H1 (cell line): ENCODE measurements at regions not wholly inside any gene's neighbourhood (a gene's known extent, or its start where the extent isn't known, plus 50 kb on each side); places are given as distances from the start of the nearest gene placed in this dataset.

Experiments used
- CTCF ChIA-PET: fragments of 300-600 bp; sonication (Branson Sonifier 250); formaldehyde crosslinking; loops from one replicate; lab custom pipeline; 2021; ENCODE audit not compliant: partially characterized antibody; lab: Charles Lee
- POLR2A ChIA-PET: fragments of 300-600 bp; sonication (Branson Sonifier 250); formaldehyde crosslinking; loops from one replicate; lab custom pipeline; 2021; ENCODE audit warnings: inconsistent platforms; ENCODE audit not compliant: partially characterized antibody; lab: Charles Lee
- DNase-seq, 2 experiments: peaks; one replicate each; pipeline versions ENCODE4 v3.0.0 to v3.0.0-alpha.2; 2010 to 2022; ENCODE audit warnings: low spot score in 2 of 2, low read depth in 1 of 2, mixed read lengths in 1 of 2
- FAIRE-seq: peaks from 2 replicates; lab custom pipeline; 2011; peaks lifted over from hg19 to GRCh38; lab: Jason Lieb, UNC
- H2AFZ ChIP-seq: 2 replicates; pipeline ENCODE4 v1.8.1; 2012; ENCODE audit warnings: low read length, inconsistent platforms
- H2AK5ac ChIP-seq: 2 replicates; pipeline ENCODE4 v1.6.1; 2013; ENCODE audit warnings: low read depth, low read length
- H2BK120ac ChIP-seq: replicated peaks from 2 replicates; pipeline ENCODE3; 2013; ENCODE audit warnings: low read depth, low read length, inconsistent platforms
- H2BK12ac ChIP-seq: 2 replicates; pipeline ENCODE4 v1.6.1; 2013; ENCODE audit warnings: low read depth, low read length
- H2BK15ac ChIP-seq: 2 replicates; pipeline ENCODE4 v1.6.1; 2013; ENCODE audit warnings: low read length
- H2BK20ac ChIP-seq: 2 replicates; pipeline ENCODE4 v1.6.1; 2013; ENCODE audit warnings: low read length
- H2BK5ac ChIP-seq: 2 replicates; pipeline ENCODE4 v1.6.1; 2013; ENCODE audit warnings: low read depth, low read length
- H3K14ac ChIP-seq: 2 replicates; pipeline ENCODE4 v1.6.1; 2013; ENCODE audit warnings: inconsistent platforms; ENCODE audit not compliant: insufficient read length
- H3K18ac ChIP-seq: 2 replicates; pipeline ENCODE4 v1.6.1; 2013; ENCODE audit warnings: low read length; ENCODE audit errors: extremely low read depth
- H3K23ac ChIP-seq: 2 replicates; pipeline ENCODE4 v1.6.1; 2013; ENCODE audit warnings: inconsistent platforms; ENCODE audit not compliant: insufficient read length
- H3K23me2 ChIP-seq: 2 replicates; pipeline ENCODE4 v1.6.1; 2013; ENCODE audit warnings: low read depth, low read length
- H3K27ac ChIP-seq: 2 replicates; pipeline ENCODE4 v1.6.1; 2011; ENCODE audit warnings: low read depth, low read length, inconsistent platforms
- H3K27me3 ChIP-seq, 4 experiments: replicated peaks in 1 of 4; 1 replicate in 1 of 4; 2 replicates in 3 of 4; pipeline versions ENCODE4 v1.6.1 to v1.8.1; 2011 to 2013; ENCODE audit warnings: low read length in 3 of 4, mild to moderate bottlenecking in 3 of 4, inconsistent platforms in 2 of 4, mixed read lengths in 2 of 4, moderate library complexity in 1 of 4; ENCODE audit not compliant: control insufficient read depth in 3 of 4, insufficient read depth in 3 of 4; ENCODE audit errors: extremely low read depth in 1 of 4
- H3K36me3 ChIP-seq, 4 experiments: 2 replicates each; pipeline versions ENCODE4 v1.6.1 to v1.8.1; 2011 to 2013; ENCODE audit warnings: mild to moderate bottlenecking in 4 of 4, low read length in 3 of 4, moderate library complexity in 2 of 4, control low read depth in 1 of 4, inconsistent platforms in 1 of 4; ENCODE audit not compliant: insufficient read depth in 4 of 4, control insufficient read depth in 2 of 4
- H3K4ac ChIP-seq: replicated peaks from 2 replicates; pipeline ENCODE3; 2013; ENCODE audit warnings: low read length, low read depth, mixed read lengths, inconsistent platforms; ENCODE audit not compliant: insufficient read length
- H3K4me1 ChIP-seq, 4 experiments: replicated peaks in 1 of 4; 1 replicate in 1 of 4; 2 replicates in 3 of 4; pipeline versions ENCODE4 v1.6.1 to v1.8.1; 2011 to 2013; ENCODE audit warnings: low read length in 3 of 4, inconsistent platforms in 2 of 4, mixed read lengths in 1 of 4; ENCODE audit not compliant: insufficient read depth in 4 of 4, control insufficient read depth in 3 of 4
- H3K4me2 ChIP-seq, 2 experiments: 2 replicates each; pipeline versions ENCODE4 v1.6.1 to v1.8.1; 2011 to 2013; ENCODE audit warnings: low read depth in 2 of 2, low read length in 2 of 2, control low read depth in 1 of 2, inconsistent platforms in 1 of 2, mild to moderate bottlenecking in 1 of 2; ENCODE audit not compliant: insufficient read depth in 1 of 2
- H3K4me3 ChIP-seq, 4 experiments: fragments of 200-600, 300-600 bp in 1 of 4; sonication (generic), shearing (Covaris generic), sonication (Bioruptor Twin) in 1 of 4; 2 replicates each; pipeline versions ENCODE4 v1.5.1 to v1.8.1; 2011 to 2016; ENCODE audit warnings: low read length in 4 of 4, low read depth in 3 of 4, control low read depth in 2 of 4, inconsistent platforms in 2 of 4, mild to moderate bottlenecking in 2 of 4, mixed read lengths in 1 of 4, moderate library complexity in 1 of 4; ENCODE audit not compliant: insufficient read depth in 2 of 4; ENCODE audit errors: extremely low read depth in 1 of 4
- H3K56ac ChIP-seq: replicated peaks from 2 replicates; pipeline ENCODE3; 2013; ENCODE audit warnings: low read depth, mild to moderate bottlenecking, mixed read lengths, low read length, inconsistent platforms; ENCODE audit not compliant: insufficient read length
- H3K79me1 ChIP-seq: 2 replicates; pipeline ENCODE4 v1.6.1; 2013; ENCODE audit warnings: low read depth, low read length, control low read depth
- H3K79me2 ChIP-seq, 2 experiments: 2 replicates each; pipeline versions ENCODE4 v1.6.1 to v1.8.1; 2012 to 2013; ENCODE audit warnings: low read length in 2 of 2, mild to moderate bottlenecking in 2 of 2, inconsistent platforms in 1 of 2; ENCODE audit not compliant: insufficient read depth in 2 of 2, control insufficient read depth in 1 of 2
- H3K9ac ChIP-seq, 4 experiments: replicated peaks in 1 of 4; 1 replicate in 1 of 4; 2 replicates in 3 of 4; pipeline versions ENCODE4 v1.6.1 to v1.8.1; 2011 to 2013; ENCODE audit warnings: low read depth in 3 of 4, low read length in 3 of 4, control low read depth in 2 of 4, mild to moderate bottlenecking in 2 of 4, moderate library complexity in 2 of 4, inconsistent platforms in 1 of 4; ENCODE audit errors: extremely low read depth in 1 of 4
- H3K9me3 ChIP-seq, 2 experiments: 2 replicates each; pipeline versions ENCODE4 v1.6.1 to v1.8.1; 2012 to 2013; ENCODE audit warnings: mild to moderate bottlenecking in 2 of 2, moderate library complexity in 2 of 2, control low read depth in 1 of 2, inconsistent platforms in 1 of 2, low read depth in 1 of 2, low read length in 1 of 2, mixed read lengths in 1 of 2; ENCODE audit not compliant: insufficient read depth in 2 of 2
- H4K20me1 ChIP-seq, 2 experiments: replicated peaks in 1 of 2; 2 replicates each; pipeline versions ENCODE3 to v1.8.1; 2011 to 2013; ENCODE audit warnings: inconsistent platforms in 2 of 2, low read length in 2 of 2, mild to moderate bottlenecking in 1 of 2; ENCODE audit not compliant: insufficient read depth in 2 of 2, control insufficient read depth in 1 of 2
- H4K5ac ChIP-seq: 2 replicates; pipeline ENCODE4 v1.6.1; 2013; ENCODE audit warnings: low read length, low read depth, mixed read lengths, inconsistent platforms; ENCODE audit not compliant: insufficient read length
- H4K8ac ChIP-seq: 2 replicates; pipeline ENCODE4 v1.8.0; 2013; ENCODE audit warnings: mild to moderate bottlenecking, moderate library complexity, low read length, inconsistent platforms; ENCODE audit not compliant: insufficient read depth; ENCODE audit errors: extremely low read depth
- H4K91ac ChIP-seq: replicated peaks from 2 replicates; pipeline ENCODE3; 2013; ENCODE audit warnings: low read length, mixed read lengths, inconsistent platforms; ENCODE audit not compliant: insufficient read length
- CHD1 ChIP-seq: IDR thresholded peaks from 2 replicates; pipeline ENCODE4 v1.6.1; 2012; ENCODE audit warnings: low read depth, low read length, improper control_type of control experiment
- CREB1 ChIP-seq: IDR thresholded peaks from 2 replicates; pipeline ENCODE4 v1.6.1; 2012; ENCODE audit warnings: inconsistent platforms
- HDAC2 ChIP-seq, 2 experiments: fragments of 300-600 bp in 1 of 2; sonication (generic) in 1 of 2; IDR thresholded peaks; 2 replicates each; pipeline ENCODE4 v1.6.1; 2011 to 2012; ENCODE audit warnings: low read depth in 2 of 2, low read length in 2 of 2, mild to moderate bottlenecking in 2 of 2, moderate library complexity in 2 of 2, borderline replicate concordance in 1 of 2, inconsistent platforms in 1 of 2
- JUND ChIP-seq: IDR thresholded peaks from 2 replicates; pipeline ENCODE4 v1.6.1; 2011; ENCODE audit warnings: mild to moderate bottlenecking, improper control_type of control experiment, low read length
- RAD21 ChIP-seq, 2 experiments: IDR thresholded peaks in 1 of 2; conservative IDR thresholded peaks in 1 of 2; 2 replicates each; pipeline ENCODE4 v1.6.1; 2011; ENCODE audit warnings: low read depth in 2 of 2, low read length in 2 of 2, improper control_type of control experiment in 1 of 2, inconsistent platforms in 1 of 2, mild to moderate bottlenecking in 1 of 2, moderate library complexity in 1 of 2
- SIN3A ChIP-seq, 2 experiments: IDR thresholded peaks in 1 of 2; conservative IDR thresholded peaks in 1 of 2; 2 replicates each; pipeline ENCODE4 v1.6.1; 2011 to 2012; ENCODE audit warnings: low read length in 2 of 2, improper control_type of control experiment in 1 of 2, low read depth in 1 of 2, mild to moderate bottlenecking in 1 of 2
- SP4 ChIP-seq: IDR thresholded peaks from 2 replicates; pipeline ENCODE4 v1.6.1; 2012; ENCODE audit warnings: low read length, inconsistent platforms
- SRF ChIP-seq: IDR thresholded peaks from 2 replicates; pipeline ENCODE4 v1.6.1; 2011; ENCODE audit warnings: mild to moderate bottlenecking, low read depth, low read length, moderate library complexity
- SUZ12 ChIP-seq: fragments of 200-600 bp; sonication (generic); IDR thresholded peaks from 2 replicates; pipeline ENCODE4 v1.6.1; 2012; ENCODE audit warnings: mild to moderate bottlenecking, inconsistent platforms, low read length, moderate library complexity, mixed read lengths
- TAF7 ChIP-seq: optimal IDR thresholded peaks from 2 replicates; pipeline ENCODE3; 2011; ENCODE audit warnings: low read depth, mild to moderate bottlenecking, inconsistent platforms, low read length, moderate library complexity, borderline replicate concordance
- YY1 ChIP-seq: IDR thresholded peaks from 2 replicates; pipeline ENCODE4 v1.6.1; 2011; ENCODE audit warnings: low read depth, mild to moderate bottlenecking, low read length
- WGBS, 2 experiments: shearing (Covaris generic) in 1 of 2; methylation state at CpG; one replicate each; pipeline versions ENCODE4 v1.1.6 to v1.1.7; 2013 to 2015; ENCODE audit warnings: low lambda C conversion rate in 2 of 2, mixed read lengths in 2 of 2, inconsistent platforms in 1 of 2, low coverage in 1 of 2, missing lambda C conversion rate in 1 of 2; ENCODE audit not compliant: insufficient replicate concordance in 2 of 2, insufficient coverage in 1 of 2, insufficient read length in 1 of 2; ENCODE audit errors: extremely low coverage in 1 of 2, missing lambda C conversion rate in 1 of 2; 5-methylcytosine and 5-hydroxymethylcytosine counted together
- TF ChIP-seq, protein P1 (sequence below): IDR thresholded peaks from 2 replicates; pipeline ENCODE4 v1.6.1; 2012; ENCODE audit warnings: low read length, inconsistent platforms

- H2BK12ac ChIP-seq: peak overlapping the region; percentile 93; the same call in 1 of the 2 replicates
- FAIRE-seq: no peak
- peak overlapping the region; percentile 56 for H2BK120ac ChIP-seq
- DNase-seq: no peak
- H3K4ac ChIP-seq: no peak overlapping the region
- H3K36me3 ChIP-seq: no peaks in the 10 kb centered on the region
- H2AFZ ChIP-seq: no peak overlapping the region
- no peak overlapping the region for H3K4me3 ChIP-seq
- H3K9ac ChIP-seq: no peak overlapping the region
- H3K56ac ChIP-seq: no peak overlapping the region
- H2BK5ac ChIP-seq: peak overlapping the region; percentile 3; the same call in 1 of the 2 replicates
- H4K8ac ChIP-seq: no peak overlapping the region
- ChIA-PET CTCF (interaction anchor here (0.6 to 2.9 kb wide), 9 partner anchors 9 to 1398 kb away, joined by 3 to 13 read pairs (median 4); no protein-coding TSS in a partner anchor), POLR2A (no interaction called here)
- peak overlapping the region; percentile 98 for H2BK20ac ChIP-seq
- H3K14ac ChIP-seq: no peak overlapping the region
- WGBS, 2 experiments: 87% methylated on average over 3 of the region's 3 CpGs; no CpG with 5 or more reads in 1 of the 2 experiments
- no peaks in the 10 kb centered on the region for H3K79me2 ChIP-seq
- H3K4me1 ChIP-seq: peaks cover 0 to 6% (median 2%) of the 10 kb centered on the region in 4 experiments; a peak in 3 of 7 replicates
- H3K4me2 ChIP-seq: no peak overlapping the region
- H2AK5ac ChIP-seq: peak overlapping the region; percentile 89; the same call in 1 of the 2 replicates
- no peak overlapping the region for H4K5ac ChIP-seq
- no peaks in the 10 kb centered on the region; the same call in 1 of the 2 replicates for H3K79me1 ChIP-seq
- H3K23ac ChIP-seq: no peak overlapping the region
- H2BK15ac ChIP-seq: peak overlapping the region; percentile 88
- H3K23me2 ChIP-seq: no peaks in the 10 kb centered on the region; the same call in 1 of the 2 replicates
- no peaks in the 10 kb centered on the region for H4K20me1 ChIP-seq
- no peak overlapping the region for H3K18ac ChIP-seq
- no peak overlapping the region for H3K27ac ChIP-seq
- no peaks in the 10 kb centered on the region for H3K9me3 ChIP-seq
- H4K91ac ChIP-seq: peak overlapping the region; percentile 89
- H3K27me3 ChIP-seq: no peaks in the 10 kb centered on the region; a peak in 1 of 7 replicates
- TF ChIP-seq YY1 (no peak), JUND (no peak), SP4 (no peak), SIN3A (conservative IDR thresholded peaks at IDR 0.05 in 1 of 2, IDR thresholded peaks at IDR 0.05 in 1 of 2; ENCODE audit: low read depth in 1 of 2, low read length in 2 of 2) (no peak), SRF (no peak), RAD21 (IDR thresholded peaks at IDR 0.05 in 1 of 2, conservative IDR thresholded peaks at IDR 0.05 in 1 of 2; ENCODE audit: low read depth in 2 of 2, low read length in 2 of 2) (no peak), CHD1 (no peak), TAF7 (no peak), HDAC2 (IDR thresholded peaks at IDR 0.05; ENCODE audit: borderline replicate concordance in 1 of 2, low read depth in 2 of 2, low read length in 2 of 2) (no peak), CREB1 (no peak), SUZ12 (no peak)
- TF ChIP-seq, protein P1, sequence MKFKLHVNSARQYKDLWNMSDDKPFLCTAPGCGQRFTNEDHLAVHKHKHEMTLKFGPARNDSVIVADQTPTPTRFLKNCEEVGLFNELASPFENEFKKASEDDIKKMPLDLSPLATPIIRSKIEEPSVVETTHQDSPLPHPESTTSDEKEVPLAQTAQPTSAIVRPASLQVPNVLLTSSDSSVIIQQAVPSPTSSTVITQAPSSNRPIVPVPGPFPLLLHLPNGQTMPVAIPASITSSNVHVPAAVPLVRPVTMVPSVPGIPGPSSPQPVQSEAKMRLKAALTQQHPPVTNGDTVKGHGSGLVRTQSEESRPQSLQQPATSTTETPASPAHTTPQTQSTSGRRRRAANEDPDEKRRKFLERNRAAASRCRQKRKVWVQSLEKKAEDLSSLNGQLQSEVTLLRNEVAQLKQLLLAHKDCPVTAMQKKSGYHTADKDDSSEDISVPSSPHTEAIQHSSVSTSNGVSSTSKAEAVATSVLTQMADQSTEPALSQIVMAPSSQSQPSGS: no peak
These were observed 205.3 kb downstream of the CD83 start for GRCh38 chr6:14322841-14323240.
